OCI-LY1 (cell line): ENCODE measurements at regions not wholly inside any gene's neighbourhood (a gene's known extent, or its start where the extent isn't known, plus 50 kb on each side); places are given as distances from the start of the nearest gene placed in this dataset.

Source experiments
- EZH2 ChIP-seq: fragments of 200-600 bp; sonication (generic), shearing (Covaris generic); IDR thresholded peaks from 2 replicates; pipeline ENCODE4 v1.8.0; 2017; ENCODE audit warnings: borderline replicate concordance, mixed run types, mild to moderate bottlenecking, antibody characterized with exemption, low read length, moderate library complexity, mixed read lengths
- TF ChIP-seq, protein P1 (sequence below): fragments of 200-600 bp; sonication (generic), shearing (Covaris generic); IDR thresholded peaks from 2 replicates; pipeline ENCODE4 v1.5.1; 2017; ENCODE audit warnings: mild to moderate bottlenecking, antibody characterized with exemption, low read length, moderate library complexity, mixed read lengths

DNA sequence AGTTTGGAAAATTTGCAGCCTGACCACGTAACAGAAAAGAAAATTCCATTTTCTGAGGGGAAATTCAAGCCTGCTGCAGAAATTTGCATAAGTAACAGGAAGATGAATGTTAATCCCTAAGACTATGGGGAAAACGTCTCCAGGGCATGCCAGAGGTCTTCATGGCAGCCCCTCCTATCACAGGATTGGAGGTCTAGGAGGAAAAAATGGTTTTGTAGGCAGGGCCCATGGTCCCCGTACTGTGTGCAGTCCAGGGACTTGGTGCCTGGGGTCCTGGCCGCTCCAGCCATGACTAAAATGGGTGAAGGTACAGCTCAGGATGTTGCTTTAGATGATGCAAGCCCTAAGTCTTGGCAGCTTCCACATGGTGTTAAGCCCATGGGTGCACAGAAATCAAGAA lies 437.3 kb upstream of the SEMA3A start:
- TF ChIP-seq, protein P1, sequence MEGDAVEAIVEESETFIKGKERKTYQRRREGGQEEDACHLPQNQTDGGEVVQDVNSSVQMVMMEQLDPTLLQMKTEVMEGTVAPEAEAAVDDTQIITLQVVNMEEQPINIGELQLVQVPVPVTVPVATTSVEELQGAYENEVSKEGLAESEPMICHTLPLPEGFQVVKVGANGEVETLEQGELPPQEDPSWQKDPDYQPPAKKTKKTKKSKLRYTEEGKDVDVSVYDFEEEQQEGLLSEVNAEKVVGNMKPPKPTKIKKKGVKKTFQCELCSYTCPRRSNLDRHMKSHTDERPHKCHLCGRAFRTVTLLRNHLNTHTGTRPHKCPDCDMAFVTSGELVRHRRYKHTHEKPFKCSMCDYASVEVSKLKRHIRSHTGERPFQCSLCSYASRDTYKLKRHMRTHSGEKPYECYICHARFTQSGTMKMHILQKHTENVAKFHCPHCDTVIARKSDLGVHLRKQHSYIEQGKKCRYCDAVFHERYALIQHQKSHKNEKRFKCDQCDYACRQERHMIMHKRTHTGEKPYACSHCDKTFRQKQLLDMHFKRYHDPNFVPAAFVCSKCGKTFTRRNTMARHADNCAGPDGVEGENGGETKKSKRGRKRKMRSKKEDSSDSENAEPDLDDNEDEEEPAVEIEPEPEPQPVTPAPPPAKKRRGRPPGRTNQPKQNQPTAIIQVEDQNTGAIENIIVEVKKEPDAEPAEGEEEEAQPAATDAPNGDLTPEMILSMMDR: no peak
- no peak for TF ChIP-seq EZH2
